ENCODE measurements at regions not wholly inside any gene's neighbourhood (a gene's known extent, or its start where the extent isn't known, plus 50 kb on each side); places are given as distances from the start of the nearest gene placed in this dataset.

DNA sequence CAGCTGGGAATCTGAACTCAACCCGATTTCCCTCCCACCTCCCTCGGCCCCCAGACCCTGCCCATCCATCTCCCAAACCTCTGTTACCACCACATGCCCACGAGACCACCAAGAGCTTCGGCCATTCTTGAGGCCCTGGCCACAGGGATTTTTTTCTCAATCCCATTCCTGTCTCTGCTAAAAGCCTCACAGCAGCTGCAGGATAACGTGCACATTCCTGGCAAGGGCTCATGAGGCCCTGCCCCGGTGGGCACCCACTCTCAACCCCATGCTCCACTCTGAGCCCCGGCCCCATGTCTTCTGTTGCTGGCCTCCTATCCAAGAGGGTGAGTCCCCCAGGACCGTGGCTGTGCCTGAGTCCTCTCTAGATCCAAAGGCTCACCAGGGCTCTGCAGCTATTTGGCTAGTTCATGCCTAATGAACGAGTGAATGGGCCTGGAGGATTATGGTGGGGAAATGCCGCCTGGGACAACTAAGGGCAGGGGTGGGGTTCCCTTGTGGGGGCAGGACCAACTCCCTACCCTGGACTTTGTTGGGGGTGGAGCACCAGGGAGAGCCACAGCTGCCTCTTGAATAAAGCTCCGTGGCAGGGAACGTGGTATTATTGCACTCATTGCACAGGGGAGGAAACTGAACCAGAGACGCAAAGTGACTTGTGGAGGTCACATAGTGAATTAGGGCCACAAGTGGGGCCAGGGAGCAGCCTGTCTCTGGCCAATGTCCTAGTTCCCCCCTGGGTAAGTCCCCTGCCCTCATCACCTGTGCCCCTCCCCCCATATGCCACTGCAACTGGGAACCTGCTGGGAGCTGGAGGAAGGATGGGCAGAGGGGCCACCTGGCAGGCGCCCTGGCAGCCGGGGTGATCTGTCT lies 113.8 kb upstream of the SMURF2 start (continued):
- TF ChIP-seq, protein P1, sequence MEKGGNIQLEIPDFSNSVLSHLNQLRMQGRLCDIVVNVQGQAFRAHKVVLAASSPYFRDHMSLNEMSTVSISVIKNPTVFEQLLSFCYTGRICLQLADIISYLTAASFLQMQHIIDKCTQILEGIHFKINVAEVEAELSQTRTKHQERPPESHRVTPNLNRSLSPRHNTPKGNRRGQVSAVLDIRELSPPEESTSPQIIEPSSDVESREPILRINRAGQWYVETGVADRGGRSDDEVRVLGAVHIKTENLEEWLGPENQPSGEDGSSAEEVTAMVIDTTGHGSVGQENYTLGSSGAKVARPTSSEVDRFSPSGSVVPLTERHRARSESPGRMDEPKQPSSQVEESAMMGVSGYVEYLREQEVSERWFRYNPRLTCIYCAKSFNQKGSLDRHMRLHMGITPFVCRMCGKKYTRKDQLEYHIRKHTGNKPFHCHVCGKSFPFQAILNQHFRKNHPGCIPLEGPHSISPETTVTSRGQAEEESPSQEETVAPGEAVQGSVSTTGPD (CRISPR knock-in tag; IDR thresholded peaks at IDR 0.05), result no peak
- TF ChIP-seq POLR2A (IDR thresholded peaks at IDR 0.05; ENCODE audit: insufficient read depth in 1 of 2, low read depth in 2 of 2, low read length in 2 of 2), result 0 out of 4 replicates have a peak, but pooled peaks of 1 of the 2 experiments have one; percentile 24
- TF ChIP-seq ARNT2 (CRISPR knock-in tag; IDR thresholded peaks at IDR 0.05; ENCODE audit: low read depth), result no peak
- no peak for TF ChIP-seq TP53 (CRISPR knock-in tag; conservative IDR thresholded peaks at IDR 0.05)
- no peak for TF ChIP-seq TOPORS (CRISPR knock-in tag; IDR thresholded peaks at IDR 0.05)
- no peak for TF ChIP-seq ZSCAN21 (CRISPR knock-in tag; IDR thresholded peaks at IDR 0.05; ENCODE audit: borderline replicate concordance)
- no peak for TF ChIP-seq SAFB2 (CRISPR knock-in tag; IDR thresholded peaks at IDR 0.05; ENCODE audit: borderline replicate concordance, low read depth)
- TF ChIP-seq ZNF180 (CRISPR knock-in tag; IDR thresholded peaks at IDR 0.05; ENCODE audit: borderline replicate concordance, low read depth), result no peak
- TF ChIP-seq SALL1 (CRISPR knock-in tag; IDR thresholded peaks at IDR 0.05), result no peak
- TF ChIP-seq, protein P2, sequence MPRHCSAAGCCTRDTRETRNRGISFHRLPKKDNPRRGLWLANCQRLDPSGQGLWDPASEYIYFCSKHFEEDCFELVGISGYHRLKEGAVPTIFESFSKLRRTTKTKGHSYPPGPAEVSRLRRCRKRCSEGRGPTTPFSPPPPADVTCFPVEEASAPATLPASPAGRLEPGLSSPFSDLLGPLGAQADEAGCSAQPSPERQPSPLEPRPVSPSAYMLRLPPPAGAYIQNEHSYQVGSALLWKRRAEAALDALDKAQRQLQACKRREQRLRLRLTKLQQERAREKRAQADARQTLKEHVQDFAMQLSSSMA (CRISPR knock-in tag; IDR thresholded peaks at IDR 0.05), result no peak
- TF ChIP-seq ZNF10 (CRISPR knock-in tag; IDR thresholded peaks at IDR 0.05; ENCODE audit: borderline replicate concordance, low read depth), result no peak
- TF ChIP-seq ZBTB3 (CRISPR knock-in tag; IDR thresholded peaks at IDR 0.05; ENCODE audit: borderline replicate concordance, low read depth), result no peak
- no peak for TF ChIP-seq ZNF207 (IDR thresholded peaks at IDR 0.05; ENCODE audit: borderline replicate concordance)
- TF ChIP-seq ZNF629 (CRISPR knock-in tag; conservative IDR thresholded peaks at IDR 0.05), result no peak
- TF ChIP-seq FOXM1 (CRISPR knock-in tag; IDR thresholded peaks at IDR 0.05), result no peak
- TF ChIP-seq ZNF562 (CRISPR knock-in tag; IDR thresholded peaks at IDR 0.05; ENCODE audit: borderline replicate concordance), result no peak
- no peak for TF ChIP-seq SALL2 (CRISPR knock-in tag; IDR thresholded peaks at IDR 0.05)
- TF ChIP-seq, protein P3, sequence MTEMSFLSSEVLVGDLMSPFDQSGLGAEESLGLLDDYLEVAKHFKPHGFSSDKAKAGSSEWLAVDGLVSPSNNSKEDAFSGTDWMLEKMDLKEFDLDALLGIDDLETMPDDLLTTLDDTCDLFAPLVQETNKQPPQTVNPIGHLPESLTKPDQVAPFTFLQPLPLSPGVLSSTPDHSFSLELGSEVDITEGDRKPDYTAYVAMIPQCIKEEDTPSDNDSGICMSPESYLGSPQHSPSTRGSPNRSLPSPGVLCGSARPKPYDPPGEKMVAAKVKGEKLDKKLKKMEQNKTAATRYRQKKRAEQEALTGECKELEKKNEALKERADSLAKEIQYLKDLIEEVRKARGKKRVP (CRISPR knock-in tag; IDR thresholded peaks at IDR 0.05), result no peak
- no peak for TF ChIP-seq ZFP1 (CRISPR knock-in tag; IDR thresholded peaks at IDR 0.05)
- TF ChIP-seq, protein P4, sequence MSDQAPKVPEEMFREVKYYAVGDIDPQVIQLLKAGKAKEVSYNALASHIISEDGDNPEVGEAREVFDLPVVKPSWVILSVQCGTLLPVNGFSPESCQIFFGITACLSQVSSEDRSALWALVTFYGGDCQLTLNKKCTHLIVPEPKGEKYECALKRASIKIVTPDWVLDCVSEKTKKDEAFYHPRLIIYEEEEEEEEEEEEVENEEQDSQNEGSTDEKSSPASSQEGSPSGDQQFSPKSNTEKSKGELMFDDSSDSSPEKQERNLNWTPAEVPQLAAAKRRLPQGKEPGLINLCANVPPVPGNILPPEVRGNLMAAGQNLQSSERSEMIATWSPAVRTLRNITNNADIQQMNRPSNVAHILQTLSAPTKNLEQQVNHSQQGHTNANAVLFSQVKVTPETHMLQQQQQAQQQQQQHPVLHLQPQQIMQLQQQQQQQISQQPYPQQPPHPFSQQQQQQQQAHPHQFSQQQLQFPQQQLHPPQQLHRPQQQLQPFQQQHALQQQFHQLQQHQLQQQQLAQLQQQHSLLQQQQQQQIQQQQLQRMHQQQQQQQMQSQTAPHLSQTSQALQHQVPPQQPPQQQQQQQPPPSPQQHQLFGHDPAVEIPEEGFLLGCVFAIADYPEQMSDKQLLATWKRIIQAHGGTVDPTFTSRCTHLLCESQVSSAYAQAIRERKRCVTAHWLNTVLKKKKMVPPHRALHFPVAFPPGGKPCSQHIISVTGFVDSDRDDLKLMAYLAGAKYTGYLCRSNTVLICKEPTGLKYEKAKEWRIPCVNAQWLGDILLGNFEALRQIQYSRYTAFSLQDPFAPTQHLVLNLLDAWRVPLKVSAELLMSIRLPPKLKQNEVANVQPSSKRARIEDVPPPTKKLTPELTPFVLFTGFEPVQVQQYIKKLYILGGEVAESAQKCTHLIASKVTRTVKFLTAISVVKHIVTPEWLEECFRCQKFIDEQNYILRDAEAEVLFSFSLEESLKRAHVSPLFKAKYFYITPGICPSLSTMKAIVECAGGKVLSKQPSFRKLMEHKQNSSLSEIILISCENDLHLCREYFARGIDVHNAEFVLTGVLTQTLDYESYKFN (CRISPR knock-in tag; conservative IDR thresholded peaks at IDR 0.05), result no peak
- no peak for TF ChIP-seq ZNF317 (CRISPR knock-in tag; IDR thresholded peaks at IDR 0.05)
- TF ChIP-seq ZFP36L2 (CRISPR knock-in tag; IDR thresholded peaks at IDR 0.05), result no peak
- TF ChIP-seq, protein P5, sequence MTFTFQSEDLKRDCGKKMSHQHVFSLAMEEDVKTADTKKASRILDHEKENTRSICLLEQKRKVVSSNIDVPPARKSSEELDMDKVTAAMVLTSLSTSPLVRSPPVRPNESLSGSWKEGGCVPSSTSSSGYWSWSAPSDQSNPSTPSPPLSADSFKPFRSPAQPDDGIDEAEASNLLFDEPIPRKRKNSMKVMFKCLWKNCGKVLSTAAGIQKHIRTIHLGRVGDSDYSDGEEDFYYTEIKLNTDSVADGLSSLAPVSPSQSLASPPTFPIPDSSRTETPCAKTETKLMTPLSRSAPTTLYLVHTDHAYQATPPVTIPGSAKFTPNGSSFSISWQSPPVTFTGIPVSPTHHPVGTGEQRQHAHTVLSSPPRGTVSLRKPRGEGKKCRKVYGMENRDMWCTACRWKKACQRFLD (CRISPR knock-in tag; IDR thresholded peaks at IDR 0.05; ENCODE audit: borderline replicate concordance), result no peak

All from HepG2 (cell line).